CD4-positive, alpha-beta T cell (primary cell): ENCODE measurements at regions not wholly inside any gene's neighbourhood (a gene's known extent, or its start where the extent isn't known, plus 50 kb on each side); places are given as distances from the start of the nearest gene placed in this dataset.

Experiments
- ATAC-seq: fragments of 200-7000 bp; cut with Tn5 transposase; one replicate; pipeline ENCODE4 v1.10.0; 2022; ENCODE audit warnings: mild to moderate bottlenecking; ENCODE audit not compliant: poor library complexity
- CTCF ChIA-PET: fragments of 350-600 bp; sonication (Branson Sonifier 250); formaldehyde crosslinking; loops from one replicate; lab custom pipeline; 2021; ENCODE audit warnings: antibody characterized with exemption, inconsistent platforms; lab: Charles Lee
- POLR2A ChIA-PET: fragments of 350-600 bp; sonication (Branson Sonifier 250); formaldehyde crosslinking; loops from one replicate; lab custom pipeline; 2021; ENCODE audit warnings: antibody characterized with exemption, inconsistent platforms; lab: Charles Lee
- DNase-seq, 14 experiments: peaks; one replicate each; pipeline ENCODE4 v3.0.0-alpha.2; 2013 to 2020; ENCODE audit warnings: mixed read lengths in 2 of 14
- H3K27ac ChIP-seq, 2 donors: one replicate each; pipeline versions ENCODE4 v1.5.1 to v1.7.0; 2013; ENCODE audit warnings: low read length in 2 of 2, low read depth in 1 of 2, mild to moderate bottlenecking in 1 of 2
- H3K27me3 ChIP-seq, 2 experiments: 1 replicate in 1 of 2; 2 replicates in 1 of 2; pipeline versions ENCODE4 v1.6.1 to v1.7.0; 2013; ENCODE audit warnings: low read length in 2 of 2, control low read depth in 1 of 2, mild to moderate bottlenecking in 1 of 2, moderate library complexity in 1 of 2; ENCODE audit not compliant: insufficient read depth in 2 of 2, control insufficient read depth in 1 of 2
- H3K36me3 ChIP-seq: one replicate; pipeline ENCODE4 v1.6.1; 2013; ENCODE audit warnings: low read length, control low read depth; ENCODE audit not compliant: insufficient read depth
- H3K4me1 ChIP-seq: one replicate; pipeline ENCODE4 v1.6.1; 2013; ENCODE audit warnings: low read length, control low read depth; ENCODE audit not compliant: insufficient read depth
- H3K4me3 ChIP-seq: one replicate; pipeline ENCODE4 v1.5.1; 2013; ENCODE audit warnings: mild to moderate bottlenecking, low read length, moderate library complexity
- H3K9me3 ChIP-seq, 2 experiments: 1 replicate in 1 of 2; 2 replicates in 1 of 2; pipeline versions ENCODE4 v1.6.1 to v1.7.0; 2013; ENCODE audit warnings: low read length in 2 of 2, mild to moderate bottlenecking in 2 of 2, control low read depth in 1 of 2, moderate library complexity in 1 of 2; ENCODE audit not compliant: control insufficient read depth in 1 of 2, insufficient read depth in 1 of 2
- H3K27ac Mint-ChIP-seq: one replicate; pipeline ENCODE4 v1.8.0; 2020; ENCODE audit warnings: mixed read lengths
- H3K27me3 Mint-ChIP-seq: one replicate; pipeline ENCODE4 v1.8.0; 2021; ENCODE audit warnings: mixed read lengths
- H3K36me3 Mint-ChIP-seq: one replicate; pipeline ENCODE4 v1.8.0; 2021; ENCODE audit warnings: low read depth, mixed read lengths
- H3K4me1 Mint-ChIP-seq: one replicate; pipeline ENCODE4 v1.8.0; 2021; ENCODE audit warnings: low read depth, mixed read lengths
- H3K4me3 Mint-ChIP-seq: one replicate; pipeline ENCODE4 v1.8.0; 2020; ENCODE audit warnings: mild to moderate bottlenecking, mixed read lengths
- H3K9me3 Mint-ChIP-seq: one replicate; pipeline ENCODE4 v1.8.0; 2020; ENCODE audit warnings: mixed read lengths
- CTCF ChIP-seq: fragments of 200-600 bp; IDR thresholded peaks from one replicate; pipeline ENCODE4 v1.8.0; 2022; ENCODE audit warnings: antibody characterized with exemption, mild to moderate bottlenecking
- intact Hi-C, 2 experiments: fragments of 100-400 bp; cut with DNase I in 1 of 2; cut with micrococcal nuclease in 1 of 2; formaldehyde crosslinking; loops; one replicate each; pipeline versions ENCODE4 v1.15.1 to v1.9.0; 2023 to 2025; cut with DNase I, micrococcal nuclease

GRCh38 chr5:6825678-6826244, 112.5 kb downstream of the TENT4A start:
- Histone ChIP-seq H3K4me1 (peaks cover 10% of the 10 kb centered on the region), H3K4me3 (no peak overlapping the region), H3K9me3 (peaks cover 12 to 21% of the 10 kb centered on the region in 2 experiments), H3K36me3 (no peaks in the 10 kb centered on the region), H3K27ac (no peak overlapping the region), H3K27me3 (no peaks in the 10 kb centered on the region)
- DNase-seq (no peak), ATAC-seq (no peak)
- TF ChIP-seq CTCF: no peak
- POLR2A ChIA-PET: no interaction called here
- H3K9me3 Mint-ChIP-seq: peaks cover 10% of the 10 kb centered on the region
- H3K4me1 Mint-ChIP-seq: peaks cover 25% of the 10 kb centered on the region
- H3K27ac Mint-ChIP-seq: no peak overlapping the region
- CTCF ChIA-PET: no interaction called here
- H3K36me3 Mint-ChIP-seq: no peaks in the 10 kb centered on the region
- no peak overlapping the region for H3K4me3 Mint-ChIP-seq
- intact Hi-C loops: no loop called here
- H3K27me3 Mint-ChIP-seq: peaks cover 9% of the 10 kb centered on the region

- no peak overlapping the region for H3K4me3 Mint-ChIP-seq
These were observed 113.5 kb downstream of the TENT4A start for GRCh38 chr5:6826756-6827155.

GRCh38 chr5:6827526-6828219, 114.4 kb downstream of the TENT4A start:
- peak overlapping the region; percentile 59 for H3K4me3 ChIP-seq
- no peaks in the 10 kb centered on the region for H3K27me3 ChIP-seq
- Mint-ChIP-seq H3K4me1 (peaks cover 39% of the 10 kb centered on the region), H3K36me3 (no peaks in the 10 kb centered on the region), H3K27ac (peak overlapping the region; percentile 75), H3K4me3 (peak overlapping the region; percentile 84), H3K27me3 (peaks cover 7% of the 10 kb centered on the region), H3K9me3 (peaks cover 4% of the 10 kb centered on the region)
- no peak for TF ChIP-seq CTCF
- peak; percentile 93 for ATAC-seq
- peaks cover 0 to 10% of the 10 kb centered on the region in 2 experiments for H3K9me3 ChIP-seq
- intact Hi-C loops: no loop called here
- H3K36me3 ChIP-seq: no peaks in the 10 kb centered on the region
- H3K27ac ChIP-seq: no peak overlapping the region
- DNase-seq: peak in 8 of 14 experiments; percentile 6 to 77 (median 38)
- ChIA-PET POLR2A (interaction anchor here (0.7 kb wide), 1 partner anchor 865 kb away, joined by 4 read pairs; no protein-coding TSS in a partner anchor), CTCF (no interaction called here)
- peaks cover 10% of the 10 kb centered on the region for H3K4me1 ChIP-seq

More at GRCh38 chr5:6826756-6827155, 113.5 kb downstream of the TENT4A start:
- Mint-ChIP-seq H3K27me3 (peaks cover 7% of the 10 kb centered on the region), H3K9me3 (peaks cover 5% of the 10 kb centered on the region), H3K27ac (no peak overlapping the region), H3K36me3 (no peaks in the 10 kb centered on the region), H3K4me1 (peaks cover 30% of the 10 kb centered on the region)
- no peak overlapping the region for H3K27ac ChIP-seq
- no peaks in the 10 kb centered on the region for H3K36me3 ChIP-seq
- no peak overlapping the region for H3K4me3 ChIP-seq
- intact Hi-C loops: no loop called here
- ChIA-PET CTCF (no interaction called here), POLR2A (no interaction called here)
- no peak for TF ChIP-seq CTCF
- peaks cover 2 to 19% of the 10 kb centered on the region in 2 experiments for H3K9me3 ChIP-seq
- no peak for DNase-seq
- ATAC-seq: no peak
- H3K27me3 ChIP-seq: no peaks in the 10 kb centered on the region
- H3K4me1 ChIP-seq: peaks cover 10% of the 10 kb centered on the region
